ENCODE measurements at regions not wholly inside any gene's neighbourhood (a gene's known extent, or its start where the extent isn't known, plus 50 kb on each side); places are given as distances from the start of the nearest gene placed in this dataset.

DNA sequence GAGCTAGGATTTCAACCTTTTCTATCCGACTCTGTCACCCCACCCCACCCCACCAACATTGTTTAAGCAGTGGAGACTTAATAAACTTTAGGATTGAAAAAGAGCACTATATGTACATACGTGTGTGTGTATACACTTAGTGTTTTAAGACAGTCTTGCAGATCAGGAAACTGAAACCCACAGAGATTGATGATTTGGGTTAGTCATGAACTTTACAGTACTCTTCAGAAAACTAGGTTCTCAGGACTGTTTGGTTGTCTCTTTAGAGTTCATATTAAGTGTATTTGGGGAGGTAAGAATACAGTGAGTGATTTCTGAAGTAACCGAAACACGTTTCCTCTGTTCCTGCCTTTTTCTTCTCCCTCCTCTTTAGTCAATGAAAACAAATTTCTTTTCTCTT lies 1043.1 kb downstream of the TLE1 start (continued):
- TF ChIP-seq, protein P1, sequence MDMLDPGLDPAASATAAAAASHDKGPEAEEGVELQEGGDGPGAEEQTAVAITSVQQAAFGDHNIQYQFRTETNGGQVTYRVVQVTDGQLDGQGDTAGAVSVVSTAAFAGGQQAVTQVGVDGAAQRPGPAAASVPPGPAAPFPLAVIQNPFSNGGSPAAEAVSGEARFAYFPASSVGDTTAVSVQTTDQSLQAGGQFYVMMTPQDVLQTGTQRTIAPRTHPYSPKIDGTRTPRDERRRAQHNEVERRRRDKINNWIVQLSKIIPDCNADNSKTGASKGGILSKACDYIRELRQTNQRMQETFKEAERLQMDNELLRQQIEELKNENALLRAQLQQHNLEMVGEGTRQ (IDR thresholded peaks at IDR 0.05; ENCODE audit: low read length), result no peak
- no peak for TF ChIP-seq SIN3A (conservative IDR thresholded peaks at IDR 0.05 in 1 of 2, IDR thresholded peaks at IDR 0.05 in 1 of 2; ENCODE audit: low read depth in 1 of 2, low read length in 2 of 2)
- no peak for TF ChIP-seq KDM1A (IDR thresholded peaks at IDR 0.05; ENCODE audit: borderline replicate concordance, low read length)
